Lower leg skin (tissue), 4 donors: ENCODE measurements at regions not wholly inside any gene's neighbourhood (a gene's known extent, or its start where the extent isn't known, plus 50 kb on each side); places are given as distances from the start of the nearest gene placed in this dataset.

ENCODE experiments used
- DNase-seq, 2 donors: peaks; one replicate each; pipeline ENCODE4 v3.0.0-alpha.2; 2019; ENCODE audit warnings: low spot score in 2 of 2
- H3K4me3 ChIP-seq: fragments of 200-600 bp; sonication (generic); 2 replicates; pipeline ENCODE4 v1.5.1; 2017; ENCODE audit warnings: mild to moderate bottlenecking, low read depth; ENCODE audit not compliant: poor library complexity, severe bottlenecking
- POLR2A ChIP-seq, 2 donors: fragments of 450-650 bp; IDR thresholded peaks; one replicate each; pipeline ENCODE4 v1.6.1; 2016 to 2017; ENCODE audit warnings: antibody characterized with exemption in 2 of 2, mild to moderate bottlenecking in 1 of 2, moderate library complexity in 1 of 2
- WGBS, 2 donors: methylation state at CpG; one replicate each; pipeline ENCODE4 v1.1.5; 2018; 5-methylcytosine and 5-hydroxymethylcytosine counted together
- intact Hi-C: fragments of 100-400 bp; cut with DNase I; formaldehyde crosslinking; loops from one replicate; pipeline ENCODE4 v1.15.0; 2023; ENCODE audit warnings: low total_unique reads
- TF ChIP-seq, protein P1 (sequence below), 3 donors: fragments of 450-650 bp; IDR thresholded peaks; one replicate each; pipeline ENCODE4 v1.5.1; 2016; ENCODE audit warnings: antibody characterized with exemption in 3 of 3, mild to moderate bottlenecking in 3 of 3, moderate library complexity in 2 of 3

- no peak overlapping the region for H3K4me3 ChIP-seq
- TF ChIP-seq, protein P1, sequence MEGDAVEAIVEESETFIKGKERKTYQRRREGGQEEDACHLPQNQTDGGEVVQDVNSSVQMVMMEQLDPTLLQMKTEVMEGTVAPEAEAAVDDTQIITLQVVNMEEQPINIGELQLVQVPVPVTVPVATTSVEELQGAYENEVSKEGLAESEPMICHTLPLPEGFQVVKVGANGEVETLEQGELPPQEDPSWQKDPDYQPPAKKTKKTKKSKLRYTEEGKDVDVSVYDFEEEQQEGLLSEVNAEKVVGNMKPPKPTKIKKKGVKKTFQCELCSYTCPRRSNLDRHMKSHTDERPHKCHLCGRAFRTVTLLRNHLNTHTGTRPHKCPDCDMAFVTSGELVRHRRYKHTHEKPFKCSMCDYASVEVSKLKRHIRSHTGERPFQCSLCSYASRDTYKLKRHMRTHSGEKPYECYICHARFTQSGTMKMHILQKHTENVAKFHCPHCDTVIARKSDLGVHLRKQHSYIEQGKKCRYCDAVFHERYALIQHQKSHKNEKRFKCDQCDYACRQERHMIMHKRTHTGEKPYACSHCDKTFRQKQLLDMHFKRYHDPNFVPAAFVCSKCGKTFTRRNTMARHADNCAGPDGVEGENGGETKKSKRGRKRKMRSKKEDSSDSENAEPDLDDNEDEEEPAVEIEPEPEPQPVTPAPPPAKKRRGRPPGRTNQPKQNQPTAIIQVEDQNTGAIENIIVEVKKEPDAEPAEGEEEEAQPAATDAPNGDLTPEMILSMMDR (IDR thresholded peaks at IDR 0.05), result no peak
- TF ChIP-seq POLR2A (IDR thresholded peaks at IDR 0.05), result no peak
- intact Hi-C loops, result no loop called here
- DNase-seq, result no peak
- WGBS, 2 donors, result 72 to 73% methylated on average over 8 of the region's 8 CpGs
Measured at GRCh38 chr6:149176971-149177667, 140.4 kb upstream of the TAB2 start.

GRCh38 chr6:149179431-149179830 is 138.1 kb upstream of the TAB2 start:
- 70 to 82% methylated on average over 1 of the region's 1 CpG for WGBS, 2 donors
- DNase-seq, result no peak
- no peak for TF ChIP-seq POLR2A (IDR thresholded peaks at IDR 0.05)
- TF ChIP-seq, protein P1 (IDR thresholded peaks at IDR 0.05), result no peak
- intact Hi-C loops, result no loop called here
- no peak overlapping the region for H3K4me3 ChIP-seq

DNA sequence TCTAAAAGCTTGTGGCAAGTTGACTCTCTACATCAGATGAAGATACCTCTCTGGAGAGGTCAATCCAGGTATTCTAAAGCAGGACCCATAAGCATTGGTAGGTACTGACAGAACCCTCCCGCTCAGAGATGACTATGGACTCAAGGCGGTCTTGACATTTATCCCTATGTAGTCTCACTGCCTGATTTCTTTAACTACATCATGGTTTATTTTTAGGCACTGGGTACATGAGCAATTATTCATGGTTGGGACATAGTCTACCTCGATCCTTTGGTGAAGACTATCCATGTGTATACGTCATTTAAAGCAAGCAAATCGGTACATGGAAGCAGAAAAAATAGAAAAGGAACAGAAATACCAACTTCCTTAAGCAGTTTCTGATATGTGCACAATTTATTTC is 136.2 kb upstream of the TAB2 start:
- WGBS, 2 donors, result 90 to 92% methylated on average over 5 of the region's 5 CpGs
- no peak overlapping the region for H3K4me3 ChIP-seq
- intact Hi-C loops, result no loop called here
- no peak for DNase-seq
- no peak for TF ChIP-seq POLR2A (IDR thresholded peaks at IDR 0.05)
- TF ChIP-seq, protein P1 (IDR thresholded peaks at IDR 0.05), result no peak

DNA sequence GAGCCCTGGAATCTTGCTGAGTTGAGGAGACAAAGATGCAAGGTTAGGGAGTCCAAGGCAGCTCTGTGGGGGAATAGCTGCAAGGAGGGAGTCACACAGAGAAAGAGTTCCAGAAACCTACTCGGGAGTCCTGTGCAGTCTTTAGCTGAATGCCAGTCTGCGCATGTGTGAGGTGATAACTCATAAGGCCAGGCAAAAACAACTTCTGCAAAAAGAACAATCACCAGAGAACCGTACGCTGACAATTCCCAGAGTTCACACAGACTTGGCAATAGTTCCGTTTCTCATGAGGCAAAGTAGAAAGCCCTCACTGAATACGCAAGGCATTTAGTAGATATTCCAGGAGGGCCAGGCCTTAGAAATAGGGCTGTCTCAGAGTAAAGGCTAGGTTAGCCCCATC is 135.2 kb upstream of the TAB2 start:
- intact Hi-C loops, result no loop called here
- TF ChIP-seq, protein P1 (IDR thresholded peaks at IDR 0.05), result no peak
- no peak for TF ChIP-seq POLR2A (IDR thresholded peaks at IDR 0.05)
- no peak for DNase-seq
- WGBS, 2 donors, result 80 to 88% methylated on average over 6 of the region's 6 CpGs
- no peak overlapping the region for H3K4me3 ChIP-seq

- intact Hi-C loops, result no loop called here
- WGBS, 2 donors, result 81 to 85% methylated on average over 2 of the region's 2 CpGs
- DNase-seq, result no peak
- no peak for TF ChIP-seq POLR2A (IDR thresholded peaks at IDR 0.05)
- TF ChIP-seq, protein P1 (IDR thresholded peaks at IDR 0.05), result no peak
- H3K4me3 ChIP-seq, result no peak overlapping the region
Measured at GRCh38 chr6:149184523-149184922, 133.0 kb upstream of the TAB2 start.

DNA sequence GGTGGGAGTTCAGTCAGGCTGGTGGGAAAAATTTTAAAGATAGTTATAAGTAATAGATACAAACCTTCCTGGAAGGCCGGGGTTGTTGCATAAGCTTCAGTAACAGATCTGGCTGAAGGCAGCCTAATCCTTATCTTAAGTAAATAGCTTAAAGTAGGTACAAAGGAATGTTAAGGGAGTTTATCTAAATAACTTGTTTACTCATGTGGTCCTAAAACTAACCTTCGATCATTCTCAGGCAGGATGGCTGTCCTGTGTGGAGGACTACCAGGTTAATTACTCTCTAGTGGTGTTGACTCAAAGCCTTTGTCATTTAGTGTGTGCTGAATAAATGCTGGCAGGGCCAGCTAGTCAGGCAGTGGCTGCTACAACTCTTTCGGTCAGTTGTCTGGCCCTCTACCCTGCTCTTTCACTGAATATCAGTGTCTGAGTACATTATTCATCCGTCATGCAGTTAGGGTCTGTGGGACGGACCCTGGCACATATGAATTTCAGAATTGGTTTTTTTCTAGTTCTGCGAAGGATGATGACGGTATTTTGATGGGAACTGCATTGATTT is 131.6 kb upstream of the TAB2 start:
- no peak overlapping the region for H3K4me3 ChIP-seq
- TF ChIP-seq, protein P1 (IDR thresholded peaks at IDR 0.05), result no peak
- no peak for TF ChIP-seq POLR2A (IDR thresholded peaks at IDR 0.05)
- intact Hi-C loops, result no loop called here
- 95 to 96% methylated on average over 7 of the region's 7 CpGs for WGBS, 2 donors
- DNase-seq, result no peak
